DND-41 (cell line): ENCODE measurements at regions not wholly inside any gene's neighbourhood (a gene's known extent, or its start where the extent isn't known, plus 50 kb on each side); places are given as distances from the start of the nearest gene placed in this dataset.

Experiments used
- ATAC-seq: fragments of 200-7000 bp; cut with Tn5 transposase; 3 replicates; pipeline ENCODE4 v1.9.1; 2021; ENCODE audit warnings: low read depth; ENCODE audit not compliant: insufficient read depth
- DNase-seq: peaks from one replicate; pipeline ENCODE4 v3.0.0-alpha.2; 2020
- H2AFZ ChIP-seq: 2 replicates; pipeline ENCODE4 v1.6.0; 2012; ENCODE audit warnings: low read depth, low read length
- H3K27ac ChIP-seq: 2 replicates; pipeline ENCODE4 v1.5.1; 2012; ENCODE audit warnings: low read length, inconsistent platforms
- H3K27me3 ChIP-seq: fragments of 200-600 bp; sonication (generic); 2 replicates; pipeline ENCODE4 v1.6.0; 2012; ENCODE audit warnings: low read length, mild to moderate bottlenecking, inconsistent platforms; ENCODE audit not compliant: insufficient read depth, poor library complexity
- H3K36me3 ChIP-seq: 2 replicates; pipeline ENCODE4 v1.5.1; 2012; ENCODE audit warnings: low read length, inconsistent platforms; ENCODE audit not compliant: insufficient read depth
- H3K4me1 ChIP-seq: 2 replicates; pipeline ENCODE4 v1.5.1; 2012; ENCODE audit warnings: mild to moderate bottlenecking, low read length; ENCODE audit not compliant: insufficient read depth
- H3K4me2 ChIP-seq: 2 replicates; pipeline ENCODE4 v1.6.0; 2012; ENCODE audit warnings: mild to moderate bottlenecking, moderate library complexity, low read length, inconsistent platforms; ENCODE audit not compliant: insufficient read depth
- H3K4me3 ChIP-seq, 2 experiments: fragments of 200-600 bp in 1 of 2; shearing (Covaris generic) in 1 of 2; 2 replicates each; pipeline ENCODE4 v1.5.1; 2012 to 2016; ENCODE audit warnings: inconsistent platforms in 2 of 2, low read length in 2 of 2, mild to moderate bottlenecking in 2 of 2, low read depth in 1 of 2, moderate library complexity in 1 of 2
- H3K79me2 ChIP-seq: 2 replicates; pipeline ENCODE4 v1.6.0; 2012; ENCODE audit warnings: low read length, inconsistent platforms; ENCODE audit not compliant: insufficient read depth
- H3K9ac ChIP-seq: 2 replicates; pipeline ENCODE4 v1.6.0; 2012; ENCODE audit warnings: low read depth, mild to moderate bottlenecking, inconsistent platforms, low read length, moderate library complexity
- H3K9me3 ChIP-seq: 2 replicates; pipeline ENCODE4 v1.5.1; 2012; ENCODE audit warnings: low read length, moderate library complexity, mild to moderate bottlenecking, inconsistent platforms; ENCODE audit not compliant: insufficient read depth, severe bottlenecking
- H4K20me1 ChIP-seq: 2 replicates; pipeline ENCODE4 v1.6.0; 2012; ENCODE audit warnings: low read length; ENCODE audit not compliant: insufficient read depth
- CTCF ChIP-seq: IDR thresholded peaks from 2 replicates; pipeline ENCODE4 v1.5.1; 2012; ENCODE audit warnings: borderline replicate concordance, low read length, moderate library complexity, mild to moderate bottlenecking; ENCODE audit not compliant: poor library complexity, severe bottlenecking; ENCODE audit errors: extremely low read depth
- EZH2 ChIP-seq: IDR thresholded peaks from 3 replicates; pipeline ENCODE4 v1.6.1; 2012; ENCODE audit warnings: borderline replicate concordance, low read depth, mild to moderate bottlenecking, moderate library complexity, low read length, inconsistent platforms; ENCODE audit not compliant: severe bottlenecking

GRCh38 chr18:34458410-34458977 lies 233.8 kb upstream of the NOL4 start:
- no peak overlapping the region for H3K4me2 ChIP-seq

GRCh38 chr18:34461266-34461665 lies 236.6 kb upstream of the NOL4 start:
- Histone ChIP-seq H4K20me1 (no peaks in the 10 kb centered on the region), H3K36me3 (no peaks in the 10 kb centered on the region), H2AFZ (no peak overlapping the region), H3K4me1 (no peaks in the 10 kb centered on the region), H3K79me2 (no peaks in the 10 kb centered on the region), H3K9me3 (no peaks in the 10 kb centered on the region), H3K4me3 (no peak overlapping the region), H3K4me2 (no peak overlapping the region), H3K9ac (no peak overlapping the region), H3K27me3 (no peaks in the 10 kb centered on the region), H3K27ac (no peak overlapping the region)
- ATAC-seq (no peak), DNase-seq (no peak)
- no peak for TF ChIP-seq EZH2
- no peak for TF ChIP-seq CTCF

More at GRCh38 chr18:34458410-34458977, 233.8 kb upstream of the NOL4 start:
- Histone ChIP-seq H3K36me3 (no peaks in the 10 kb centered on the region), H2AFZ (no peak overlapping the region), H3K27me3 (no peaks in the 10 kb centered on the region), H3K4me3 (no peak overlapping the region), H3K9me3 (no peaks in the 10 kb centered on the region), H3K79me2 (no peaks in the 10 kb centered on the region), H3K4me1 (no peaks in the 10 kb centered on the region), H3K27ac (no peak overlapping the region), H3K9ac (no peak overlapping the region), H4K20me1 (no peaks in the 10 kb centered on the region)
- ATAC-seq (no peak), DNase-seq (no peak)
- no peak for TF ChIP-seq EZH2
- TF ChIP-seq CTCF = no peak

DNA sequence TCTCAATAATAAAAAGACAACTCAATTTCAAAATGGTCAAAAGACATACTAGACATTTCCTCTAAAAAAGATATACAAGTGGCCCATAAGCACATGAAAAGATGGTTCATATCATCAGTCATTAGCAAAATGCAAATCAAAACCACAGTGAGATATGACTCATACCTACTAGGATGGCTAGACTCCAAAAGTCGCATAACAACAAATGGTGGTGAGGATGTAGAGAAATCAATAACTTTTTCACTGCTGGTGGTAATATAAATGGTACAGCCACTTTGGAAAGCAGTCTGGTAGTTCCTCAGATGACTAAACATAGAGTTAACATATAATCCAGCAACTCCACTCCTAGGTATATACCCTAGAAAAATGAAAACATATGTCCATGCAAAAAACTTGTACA lies 242.3 kb upstream of the NOL4 start:
- ATAC-seq (no peak), DNase-seq (no peak)
- no peak for TF ChIP-seq EZH2
- Histone ChIP-seq H3K9ac (no peak overlapping the region), H3K4me3 (no peak overlapping the region), H3K4me2 (no peak overlapping the region), H3K27ac (no peak overlapping the region), H4K20me1 (no peaks in the 10 kb centered on the region), H2AFZ (no peak overlapping the region), H3K4me1 (no peaks in the 10 kb centered on the region), H3K9me3 (no peaks in the 10 kb centered on the region), H3K27me3 (no peaks in the 10 kb centered on the region), H3K79me2 (no peaks in the 10 kb centered on the region), H3K36me3 (no peaks in the 10 kb centered on the region)

- no peaks in the 10 kb centered on the region for H3K36me3 ChIP-seq
- DNase-seq (no peak), ATAC-seq (no peak)
- H3K27me3 ChIP-seq = no peaks in the 10 kb centered on the region
- H3K4me1 ChIP-seq = no peaks in the 10 kb centered on the region
- no peaks in the 10 kb centered on the region for H3K9me3 ChIP-seq
- H4K20me1 ChIP-seq = no peaks in the 10 kb centered on the region
- no peak for TF ChIP-seq EZH2
- TF ChIP-seq CTCF = no peak
- H3K9ac ChIP-seq = no peak overlapping the region
- no peak overlapping the region for H2AFZ ChIP-seq
- no peak overlapping the region for H3K4me2 ChIP-seq
- no peak overlapping the region for H3K27ac ChIP-seq
- no peaks in the 10 kb centered on the region for H3K79me2 ChIP-seq
- H3K4me3 ChIP-seq = no peak overlapping the region
Observed at GRCh38 chr18:34480162-34480700, 229.9 kb upstream of the DTNA start.
